GM23248 (cell line): ENCODE measurements at regions not wholly inside any gene's neighbourhood (a gene's known extent, or its start where the extent isn't known, plus 50 kb on each side); places are given as distances from the start of the nearest gene placed in this dataset.

Source experiments
- EZH2 ChIP-seq: fragments of 200-600 bp; sonication (generic); IDR thresholded peaks from 2 replicates; pipeline ENCODE4 v1.6.1; 2018; ENCODE audit warnings: antibody characterized with exemption, mild to moderate bottlenecking; ENCODE audit not compliant: insufficient read depth, poor library complexity, severe bottlenecking
- EZH2phosphoT487 ChIP-seq: fragments of 200-600 bp; sonication (generic); IDR thresholded peaks from 2 replicates; pipeline ENCODE4 v1.6.1; 2018; ENCODE audit warnings: antibody characterized with exemption, moderate library complexity, mild to moderate bottlenecking, low read depth; ENCODE audit not compliant: insufficient read depth

DNA sequence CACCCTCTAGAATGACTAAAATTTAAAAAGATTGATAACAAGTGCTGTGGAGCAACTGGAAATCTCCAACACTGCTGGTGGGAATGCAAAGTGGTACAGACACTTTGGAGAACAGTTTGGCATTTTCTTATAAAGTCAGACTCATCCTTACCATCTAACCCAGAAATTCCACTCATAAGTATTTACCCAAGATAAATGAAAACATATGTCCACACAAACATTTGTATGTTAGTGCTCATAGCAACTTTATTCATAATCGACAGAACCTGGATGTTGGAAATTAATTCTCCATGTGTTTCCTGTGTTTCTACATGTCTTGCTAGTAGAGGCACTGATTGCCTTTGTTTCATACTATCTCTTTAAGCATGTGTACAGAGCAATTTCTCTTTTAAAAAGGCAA lies 282.4 kb downstream of the AHR start:
- TF ChIP-seq EZH2 (no peak), EZH2phosphoT487 (no peak)
